Upper lobe of right lung (tissue), 1 donor: ENCODE measurements at regions not wholly inside any gene's neighbourhood (a gene's known extent, or its start where the extent isn't known, plus 50 kb on each side); places are given as distances from the start of the nearest gene placed in this dataset.

Experiments
- ATAC-seq: fragments of 200-7000 bp; cut with Tn5 transposase; one replicate; pipeline ENCODE4 v1.9.1; 2020; ENCODE audit warnings: mild to moderate bottlenecking, moderate library complexity
- DNase-seq: peaks from one replicate; pipeline ENCODE4 v3.0.0-alpha.2; 2020
- H3K27ac ChIP-seq: fragments of 200-600 bp; one replicate; pipeline ENCODE4 v1.8.0; 2022
- H3K27me3 ChIP-seq: fragments of 200-600 bp; one replicate; pipeline ENCODE4 v1.8.0; 2022; ENCODE audit warnings: mild to moderate bottlenecking
- H3K36me3 ChIP-seq: fragments of 200-600 bp; one replicate; pipeline ENCODE4 v1.8.0; 2022
- H3K4me1 ChIP-seq: fragments of 200-600 bp; one replicate; pipeline ENCODE4 v1.8.0; 2022
- H3K4me3 ChIP-seq: fragments of 200-600 bp; one replicate; pipeline ENCODE4 v1.8.0; 2022; ENCODE audit warnings: mild to moderate bottlenecking
- H3K9me3 ChIP-seq: fragments of 200-600 bp; one replicate; pipeline ENCODE4 v1.8.0; 2022
- CTCF ChIP-seq: fragments of 200-600 bp; IDR thresholded peaks from one replicate; pipeline ENCODE4 v1.8.0; 2022; ENCODE audit warnings: antibody characterized with exemption
- intact Hi-C: fragments of 100-400 bp; cut with DNase I; formaldehyde crosslinking; loops from one replicate; pipeline ENCODE4 v1.11.0; 2022
- donor health status: DM: no; HTN: yes; CAD: no; lungs with severe emphysema.

DNA sequence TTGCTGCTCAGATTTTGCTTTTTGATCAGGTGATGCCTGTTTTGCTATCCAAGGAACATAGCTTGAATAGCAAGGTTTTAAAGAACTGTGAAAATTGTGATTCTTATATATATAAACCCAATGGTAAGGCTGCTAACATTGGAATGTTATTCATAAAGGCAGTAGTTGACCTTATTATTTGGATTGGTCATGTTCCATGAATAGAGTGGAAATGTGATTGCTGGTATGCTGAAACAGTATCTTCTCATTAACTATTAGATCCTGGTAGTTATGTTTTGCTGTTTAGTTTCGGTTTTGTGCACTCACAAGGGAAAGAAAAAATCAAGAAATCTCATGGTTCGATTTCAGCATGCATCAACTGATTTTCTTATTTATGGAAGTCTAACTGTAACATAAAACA, 78.7 kb upstream of the NPHP3 start:
- intact Hi-C loops, result no loop called here
- H3K27ac ChIP-seq, result no peak overlapping the region
- no peak overlapping the region for H3K4me3 ChIP-seq
- no peaks in the 10 kb centered on the region for H3K36me3 ChIP-seq
- ATAC-seq, result no peak
- no peak for TF ChIP-seq CTCF
- H3K27me3 ChIP-seq, result no peaks in the 10 kb centered on the region
- H3K4me1 ChIP-seq, result peaks cover 16% of the 10 kb centered on the region
- no peaks in the 10 kb centered on the region for H3K9me3 ChIP-seq
- no peak for DNase-seq

DNA sequence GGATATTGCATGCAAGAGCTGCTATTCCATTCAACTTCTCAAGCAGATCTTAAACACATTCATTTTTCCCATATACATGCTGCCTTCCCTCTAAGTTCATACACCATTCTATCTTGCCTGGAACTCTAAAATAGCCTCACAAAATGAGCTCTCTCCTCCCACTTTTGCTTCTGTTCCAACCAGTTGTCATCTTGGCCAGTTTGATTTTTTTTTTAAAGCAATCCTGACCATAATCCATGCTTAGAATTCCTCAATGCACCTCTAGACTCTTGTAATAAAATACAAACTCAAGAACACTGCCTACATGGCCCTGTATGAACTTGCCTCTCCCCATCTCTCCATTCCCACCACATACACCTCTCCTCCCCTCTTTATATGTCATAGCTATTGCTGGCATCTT, 68.6 kb upstream of the NPHP3 start:
- H3K9me3 ChIP-seq, result no peaks in the 10 kb centered on the region
- intact Hi-C loops, result no loop called here
- peaks cover 5% of the 10 kb centered on the region for H3K4me1 ChIP-seq
- H3K27ac ChIP-seq, result no peak overlapping the region
- ATAC-seq, result no peak
- TF ChIP-seq CTCF, result no peak
- no peaks in the 10 kb centered on the region for H3K27me3 ChIP-seq
- no peaks in the 10 kb centered on the region for H3K36me3 ChIP-seq
- H3K4me3 ChIP-seq, result no peak overlapping the region
- DNase-seq, result no peak

- ATAC-seq (no peak), DNase-seq (no peak)
- no peaks in the 10 kb centered on the region for H3K36me3 ChIP-seq
- no peaks in the 10 kb centered on the region for H3K27me3 ChIP-seq
- H3K4me1 ChIP-seq, result peaks cover 5% of the 10 kb centered on the region
- no peaks in the 10 kb centered on the region for H3K9me3 ChIP-seq
- no peak overlapping the region for H3K4me3 ChIP-seq
- intact Hi-C loops, result no loop called here
- no peak overlapping the region for H3K27ac ChIP-seq
- no peak for TF ChIP-seq CTCF
These were observed 67.8 kb upstream of the NPHP3 start for GRCh38 chr3:132789959-132790358.

DNA sequence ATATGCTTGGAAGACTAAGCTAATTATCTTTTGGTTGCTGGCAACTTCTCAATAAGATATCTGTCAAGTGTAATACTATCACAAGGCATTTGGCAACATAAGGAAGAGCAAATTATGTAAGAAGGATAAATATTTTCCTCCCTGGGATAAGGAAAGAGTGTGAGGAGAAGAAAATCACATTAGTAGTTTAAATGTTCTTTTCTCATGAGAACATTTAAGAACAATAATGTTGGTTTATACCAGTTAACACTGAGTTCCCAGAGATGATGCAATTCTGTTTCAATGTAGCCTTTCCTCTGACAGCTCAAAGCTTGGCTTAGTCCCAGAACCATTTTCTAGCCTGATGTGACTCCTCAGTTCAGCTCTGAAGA, 66.1 kb upstream of the NPHP3 start:
- ATAC-seq, result peak; percentile 70
- no peak for DNase-seq
- intact Hi-C loops, result no loop called here
- Histone ChIP-seq H3K36me3 (no peaks in the 10 kb centered on the region), H3K9me3 (no peaks in the 10 kb centered on the region), H3K4me3 (no peak overlapping the region), H3K27ac (no peak overlapping the region), H3K4me1 (peaks cover 5% of the 10 kb centered on the region), H3K27me3 (no peaks in the 10 kb centered on the region)
- no peak for TF ChIP-seq CTCF

DNA sequence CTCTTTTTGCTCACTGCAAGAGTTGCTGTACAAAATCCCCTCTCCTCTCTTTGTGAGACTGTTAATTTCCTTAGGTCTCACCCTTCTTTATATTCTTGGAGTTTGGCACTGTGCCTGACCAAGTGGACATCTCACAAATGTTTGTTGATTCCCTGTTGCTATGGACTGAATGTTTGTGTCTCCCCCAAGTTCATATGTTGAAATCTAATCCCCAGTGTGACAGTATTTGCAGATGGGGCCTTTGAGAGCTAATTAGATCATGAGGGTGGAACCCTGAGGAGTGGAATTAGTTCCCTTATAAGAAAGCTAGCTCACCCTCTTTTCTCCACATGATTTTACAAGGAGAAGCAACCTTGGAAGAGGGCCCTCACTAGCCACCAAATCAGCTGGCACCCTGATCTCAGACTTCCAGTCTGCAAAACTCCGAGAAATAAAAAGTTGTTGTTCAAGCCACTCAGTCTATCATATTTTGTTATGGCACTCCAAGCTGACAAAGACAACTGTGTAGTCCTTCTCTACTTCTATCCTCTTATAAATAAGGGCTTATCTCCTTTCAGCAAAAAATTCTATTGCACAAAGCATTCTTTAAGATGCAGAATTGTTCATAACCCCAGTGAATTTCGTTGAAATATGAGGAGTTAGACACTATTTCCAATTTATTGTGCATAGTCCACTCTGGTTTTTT, 65.5 kb upstream of the NPHP3 start:
- H3K27me3 ChIP-seq, result no peaks in the 10 kb centered on the region
- intact Hi-C loops, result no loop called here
- no peak for TF ChIP-seq CTCF
- H3K4me3 ChIP-seq, result no peak overlapping the region
- H3K9me3 ChIP-seq, result no peaks in the 10 kb centered on the region
- no peak for ATAC-seq
- peak overlapping the region; percentile 76 for H3K27ac ChIP-seq
- DNase-seq, result no peak
- H3K36me3 ChIP-seq, result no peaks in the 10 kb centered on the region
- peaks cover 5% of the 10 kb centered on the region for H3K4me1 ChIP-seq

DNA sequence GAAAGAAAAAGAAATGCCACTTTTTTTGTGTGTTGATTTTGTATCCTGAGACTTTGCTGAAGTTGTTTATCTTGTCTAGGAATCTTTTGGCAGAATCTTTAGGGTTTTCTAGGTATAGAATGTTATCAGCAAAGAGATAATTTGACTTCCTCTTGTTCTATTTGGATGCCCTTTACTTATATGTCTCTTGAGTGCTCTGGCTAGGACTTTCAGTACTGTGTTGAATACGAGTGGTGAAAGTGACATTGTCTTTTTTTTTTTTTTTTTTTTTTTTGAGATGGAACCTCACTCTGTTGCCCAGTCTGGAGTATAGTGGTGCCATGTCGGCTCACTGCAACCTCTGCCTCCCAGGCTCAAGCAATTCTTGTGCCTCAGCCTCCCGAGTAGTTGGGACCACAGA, 64.7 kb upstream of the NPHP3 start:
- H3K36me3 ChIP-seq, result no peaks in the 10 kb centered on the region
- H3K4me1 ChIP-seq, result peaks cover 5% of the 10 kb centered on the region
- intact Hi-C loops, result no loop called here
- H3K27ac ChIP-seq, result peak overlapping the region; percentile 76
- H3K27me3 ChIP-seq, result no peaks in the 10 kb centered on the region
- H3K9me3 ChIP-seq, result no peaks in the 10 kb centered on the region
- TF ChIP-seq CTCF, result no peak
- ATAC-seq (no peak), DNase-seq (no peak)
- no peak overlapping the region for H3K4me3 ChIP-seq
